ENCODE measurements at regions not wholly inside any gene's neighbourhood (a gene's known extent, or its start where the extent isn't known, plus 50 kb on each side); places are given as distances from the start of the nearest gene placed in this dataset.

DNA sequence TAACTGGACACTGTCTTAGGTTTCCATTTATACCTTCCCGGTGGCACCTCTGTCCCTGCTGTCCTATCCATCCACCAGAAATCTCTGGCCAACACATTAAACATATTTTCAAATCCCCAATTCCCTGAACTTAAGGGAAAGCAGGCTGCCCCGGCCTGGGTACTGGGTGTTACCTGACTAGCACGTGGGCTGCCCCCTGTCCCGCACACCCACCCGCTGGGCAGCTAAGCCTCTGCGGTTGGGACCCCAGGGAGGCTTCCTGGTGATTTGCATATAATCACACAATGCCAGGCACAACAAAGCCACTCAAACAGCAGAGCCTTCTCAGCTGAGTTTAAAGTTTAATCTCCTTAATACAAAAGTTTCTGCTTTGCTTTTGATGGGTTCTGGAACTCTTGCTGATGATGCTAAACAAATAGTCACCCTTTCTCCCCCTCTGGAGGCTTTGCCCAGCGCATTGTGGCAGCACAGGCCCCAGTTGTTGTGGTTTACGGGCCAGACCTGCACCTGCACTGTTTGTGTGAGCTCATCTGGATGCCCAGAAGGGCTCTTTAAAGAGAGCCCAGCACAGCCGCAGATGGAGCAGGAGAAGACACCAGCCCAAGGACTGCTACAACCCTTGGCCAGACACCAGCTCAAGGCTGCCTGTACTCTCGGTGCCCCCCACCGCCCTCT is 59.9 kb upstream of the POU2AF1 start:
- TF ChIP-seq, protein P1, sequence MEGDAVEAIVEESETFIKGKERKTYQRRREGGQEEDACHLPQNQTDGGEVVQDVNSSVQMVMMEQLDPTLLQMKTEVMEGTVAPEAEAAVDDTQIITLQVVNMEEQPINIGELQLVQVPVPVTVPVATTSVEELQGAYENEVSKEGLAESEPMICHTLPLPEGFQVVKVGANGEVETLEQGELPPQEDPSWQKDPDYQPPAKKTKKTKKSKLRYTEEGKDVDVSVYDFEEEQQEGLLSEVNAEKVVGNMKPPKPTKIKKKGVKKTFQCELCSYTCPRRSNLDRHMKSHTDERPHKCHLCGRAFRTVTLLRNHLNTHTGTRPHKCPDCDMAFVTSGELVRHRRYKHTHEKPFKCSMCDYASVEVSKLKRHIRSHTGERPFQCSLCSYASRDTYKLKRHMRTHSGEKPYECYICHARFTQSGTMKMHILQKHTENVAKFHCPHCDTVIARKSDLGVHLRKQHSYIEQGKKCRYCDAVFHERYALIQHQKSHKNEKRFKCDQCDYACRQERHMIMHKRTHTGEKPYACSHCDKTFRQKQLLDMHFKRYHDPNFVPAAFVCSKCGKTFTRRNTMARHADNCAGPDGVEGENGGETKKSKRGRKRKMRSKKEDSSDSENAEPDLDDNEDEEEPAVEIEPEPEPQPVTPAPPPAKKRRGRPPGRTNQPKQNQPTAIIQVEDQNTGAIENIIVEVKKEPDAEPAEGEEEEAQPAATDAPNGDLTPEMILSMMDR (IDR thresholded peaks at IDR 0.05; ENCODE audit: low read length, missing control alignments): no peak
- DNase-seq (ENCODE audit: low read depth): no peak
- no peak overlapping the region for H3K4me3 ChIP-seq (replicated peaks; ENCODE audit: low read depth, low read length)

DNA sequence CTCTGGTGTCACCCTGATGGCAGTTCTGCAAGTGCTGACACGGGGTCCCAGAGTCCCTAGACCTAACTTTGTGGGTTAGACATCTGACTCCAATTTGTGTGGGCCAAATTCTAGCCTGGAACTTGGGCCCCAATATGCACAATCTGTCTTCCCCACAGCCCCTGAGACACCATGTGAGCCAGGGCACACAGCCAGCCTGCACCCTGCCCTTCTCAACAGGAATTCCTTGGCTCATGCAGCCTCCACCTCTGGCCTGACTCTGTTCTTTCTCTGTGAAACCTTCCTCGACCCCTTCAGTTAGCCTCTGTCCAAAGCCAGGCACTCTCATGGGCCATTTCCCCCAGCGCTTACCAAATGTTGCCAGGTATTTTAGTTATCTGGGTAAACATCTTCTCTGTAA is 59.1 kb upstream of the POU2AF1 start:
- no peak for DNase-seq (ENCODE audit: low read depth)
- TF ChIP-seq, protein P1 (IDR thresholded peaks at IDR 0.05; ENCODE audit: low read length, missing control alignments): no peak

DNA sequence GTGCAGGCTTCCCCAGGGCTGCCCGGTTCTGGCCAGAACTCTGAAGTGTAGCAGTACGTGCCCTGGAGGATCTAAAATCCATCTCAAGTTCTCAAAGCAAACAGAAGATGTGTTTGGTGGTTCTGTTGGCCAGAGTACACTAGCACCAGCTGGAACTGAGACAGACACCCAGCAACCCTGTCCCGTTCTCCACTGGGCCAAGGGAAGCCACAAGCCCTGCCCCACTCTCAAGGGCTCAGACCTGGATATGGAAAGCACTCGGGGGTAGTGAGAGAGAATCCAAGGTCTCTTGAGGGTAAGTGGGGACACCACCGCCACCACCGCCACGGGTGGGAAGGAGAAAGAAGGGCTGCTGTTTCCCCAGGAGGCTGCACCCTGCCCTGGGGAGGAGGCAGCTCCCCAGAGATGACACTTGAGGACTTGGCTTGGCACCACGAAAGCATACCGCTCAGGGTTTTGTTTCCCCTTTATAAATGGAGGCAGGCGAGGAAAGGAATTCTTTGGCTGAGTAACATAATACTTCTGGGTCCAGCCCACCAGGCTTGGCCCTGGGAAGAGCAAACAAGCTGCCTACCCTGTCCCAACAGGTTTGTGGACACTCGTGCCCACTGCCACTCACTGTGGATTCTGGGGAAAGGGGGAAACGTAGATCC is 56.1 kb upstream of the POU2AF1 start:
- no peak for DNase-seq (ENCODE audit: low read depth)
- no peak overlapping the region for H3K4me3 ChIP-seq (replicated peaks; ENCODE audit: low read depth, low read length)
- TF ChIP-seq, protein P1 (IDR thresholded peaks at IDR 0.05; ENCODE audit: low read length, missing control alignments): no peak

More for the DNA sequence above, 59.1 kb upstream of the POU2AF1 start:
- no peak overlapping the region for H3K4me3 ChIP-seq (replicated peaks; ENCODE audit: low read depth, low read length)

DNA sequence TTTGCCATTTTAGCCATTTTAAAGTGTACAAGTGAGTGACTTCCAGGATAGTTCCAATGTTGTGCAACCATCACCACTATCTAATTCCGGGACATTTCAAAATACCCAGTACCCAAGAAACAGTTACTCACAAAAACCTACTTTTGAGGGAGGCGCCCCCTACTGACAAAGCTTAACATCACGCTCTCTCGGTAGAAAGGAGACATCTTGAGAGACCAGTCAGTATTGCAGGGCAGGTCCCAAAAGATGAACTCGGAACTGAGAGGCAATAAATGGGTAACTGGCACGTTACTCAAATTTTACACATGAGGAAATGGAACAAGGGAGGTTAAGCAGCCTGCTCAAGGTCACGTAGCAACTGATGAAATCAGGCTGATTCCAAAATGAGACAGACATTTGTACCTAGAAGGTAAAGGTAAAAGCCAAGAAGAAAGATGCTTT is 50.0 kb upstream of the POU2AF1 start:
- peak; percentile 70 for DNase-seq (ENCODE audit: low read depth)
- TF ChIP-seq, protein P1 (IDR thresholded peaks at IDR 0.05; ENCODE audit: low read length, missing control alignments): peak; percentile 73
- no peak overlapping the region for H3K4me3 ChIP-seq (replicated peaks; ENCODE audit: low read depth, low read length)

Data from fibroblast of pulmonary artery (primary cell).